ENCODE measurements at regions not wholly inside any gene's neighbourhood (a gene's known extent, or its start where the extent isn't known, plus 50 kb on each side); places are given as distances from the start of the nearest gene placed in this dataset.

DNA sequence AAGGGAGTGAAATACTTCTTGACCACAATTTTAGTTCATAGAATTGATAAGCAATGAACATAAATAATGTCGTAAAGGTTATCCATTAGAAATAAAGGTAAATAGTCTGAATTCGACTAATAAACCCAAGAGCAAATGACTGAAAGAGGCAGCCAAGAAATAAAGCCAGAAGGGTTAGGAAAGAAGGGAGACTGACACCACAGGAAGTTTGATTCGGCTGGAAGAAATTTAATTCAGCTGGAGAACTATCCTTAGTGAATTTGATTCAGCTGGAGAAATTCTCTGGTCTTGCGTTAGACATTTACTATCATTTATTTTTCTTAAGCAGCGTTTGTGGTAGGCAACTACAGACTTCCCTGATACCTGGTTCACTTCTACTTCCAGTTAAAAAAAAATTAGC is 429.6 kb downstream of the PID1 start:
- H3K4me3 ChIP-seq (ENCODE audit: low read depth, low read length), result no peak overlapping the region
- DNase-seq (ENCODE audit: low read depth), result no peak
- TF ChIP-seq, protein P1, sequence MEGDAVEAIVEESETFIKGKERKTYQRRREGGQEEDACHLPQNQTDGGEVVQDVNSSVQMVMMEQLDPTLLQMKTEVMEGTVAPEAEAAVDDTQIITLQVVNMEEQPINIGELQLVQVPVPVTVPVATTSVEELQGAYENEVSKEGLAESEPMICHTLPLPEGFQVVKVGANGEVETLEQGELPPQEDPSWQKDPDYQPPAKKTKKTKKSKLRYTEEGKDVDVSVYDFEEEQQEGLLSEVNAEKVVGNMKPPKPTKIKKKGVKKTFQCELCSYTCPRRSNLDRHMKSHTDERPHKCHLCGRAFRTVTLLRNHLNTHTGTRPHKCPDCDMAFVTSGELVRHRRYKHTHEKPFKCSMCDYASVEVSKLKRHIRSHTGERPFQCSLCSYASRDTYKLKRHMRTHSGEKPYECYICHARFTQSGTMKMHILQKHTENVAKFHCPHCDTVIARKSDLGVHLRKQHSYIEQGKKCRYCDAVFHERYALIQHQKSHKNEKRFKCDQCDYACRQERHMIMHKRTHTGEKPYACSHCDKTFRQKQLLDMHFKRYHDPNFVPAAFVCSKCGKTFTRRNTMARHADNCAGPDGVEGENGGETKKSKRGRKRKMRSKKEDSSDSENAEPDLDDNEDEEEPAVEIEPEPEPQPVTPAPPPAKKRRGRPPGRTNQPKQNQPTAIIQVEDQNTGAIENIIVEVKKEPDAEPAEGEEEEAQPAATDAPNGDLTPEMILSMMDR (IDR thresholded peaks at IDR 0.05; ENCODE audit: insufficient read depth, low read length, poor library complexity, severe bottlenecking), result no peak
- no peaks in the 10 kb centered on the region for H3K27me3 ChIP-seq (ENCODE audit: control insufficient read depth, insufficient read depth, low read length)
- no peaks in the 10 kb centered on the region for H3K36me3 ChIP-seq (ENCODE audit: control insufficient read depth, insufficient read depth, low read length)

DNA sequence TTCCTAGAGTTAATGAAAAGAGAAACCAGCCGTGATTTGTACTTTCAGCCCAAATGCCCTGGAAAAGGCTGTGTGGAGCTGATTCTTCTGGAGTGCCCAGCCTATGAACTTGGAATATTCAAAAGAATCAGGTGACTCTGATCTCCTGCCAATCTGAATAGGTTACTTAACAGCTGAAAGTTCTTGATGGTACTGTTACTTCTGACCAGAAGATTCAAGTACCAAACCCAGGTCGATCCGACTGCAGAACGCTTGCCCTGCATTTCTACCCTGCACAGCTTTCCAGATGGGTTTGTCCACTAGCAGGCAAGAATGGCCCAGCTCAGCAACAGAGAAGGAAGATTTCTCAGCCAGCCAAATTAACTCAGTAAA is 430.4 kb downstream of the PID1 start:
- no peaks in the 10 kb centered on the region for H3K36me3 ChIP-seq (ENCODE audit: control insufficient read depth, insufficient read depth, low read length)
- TF ChIP-seq, protein P1 (IDR thresholded peaks at IDR 0.05; ENCODE audit: insufficient read depth, low read length, poor library complexity, severe bottlenecking), result no peak
- no peaks in the 10 kb centered on the region for H3K27me3 ChIP-seq (ENCODE audit: control insufficient read depth, insufficient read depth, low read length)
- DNase-seq (ENCODE audit: low read depth), result no peak
- no peak overlapping the region for H3K4me3 ChIP-seq (ENCODE audit: low read depth, low read length)

DNA sequence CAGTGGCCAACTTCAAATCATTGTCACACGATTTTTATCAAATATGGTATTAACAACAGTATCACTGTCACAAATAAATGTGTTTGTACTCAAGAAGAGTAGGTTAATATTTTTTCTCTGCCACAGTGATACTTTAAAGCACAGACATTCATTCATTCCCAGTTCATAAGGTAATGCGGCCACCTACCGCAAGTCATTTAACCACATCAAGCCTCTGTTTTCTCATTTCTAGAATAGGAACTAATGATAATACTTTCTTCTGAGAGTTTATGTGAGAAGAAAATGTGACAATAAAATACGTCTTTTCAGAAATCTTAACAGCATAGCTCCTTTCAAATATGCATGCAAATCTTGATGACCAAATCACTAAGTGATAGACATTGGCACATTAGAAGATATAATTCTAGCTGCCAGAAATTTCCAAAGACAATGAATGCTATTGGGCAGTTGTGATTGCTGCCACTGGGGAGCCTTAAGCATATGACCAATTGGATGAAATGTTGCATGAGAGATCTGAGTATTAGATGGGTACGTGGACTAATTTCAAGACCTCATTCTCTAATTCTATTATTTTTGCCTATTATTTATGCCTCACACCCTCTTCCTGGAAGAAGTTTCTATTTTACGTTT is 430.9 kb downstream of the PID1 start:
- H3K27me3 ChIP-seq (ENCODE audit: control insufficient read depth, insufficient read depth, low read length), result no peaks in the 10 kb centered on the region
- TF ChIP-seq, protein P1 (IDR thresholded peaks at IDR 0.05; ENCODE audit: insufficient read depth, low read length, poor library complexity, severe bottlenecking), result no peak

DNA sequence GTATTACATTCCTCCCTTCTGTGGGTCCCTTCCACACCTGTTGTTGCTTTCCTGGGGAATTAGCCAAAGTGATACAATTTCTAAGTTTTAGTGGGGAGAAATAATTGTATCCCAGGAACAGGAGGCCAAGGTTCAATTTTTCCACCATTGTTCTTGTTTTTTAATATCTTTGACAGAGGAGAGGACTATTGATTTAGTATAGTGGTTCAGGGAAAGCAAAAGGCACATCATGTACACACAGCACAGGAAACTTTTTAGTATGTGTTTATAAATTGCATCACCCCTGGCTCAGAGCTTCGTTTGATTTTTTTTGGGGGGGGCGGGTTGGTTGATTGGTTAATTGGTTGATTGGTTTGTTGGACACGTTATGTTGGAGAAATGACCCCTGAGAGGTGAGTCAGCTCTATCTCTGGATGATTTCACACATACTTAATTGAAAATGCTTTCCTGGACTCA is 431.6 kb downstream of the PID1 start:
- H3K4me3 ChIP-seq (ENCODE audit: low read depth, low read length), result no peak overlapping the region
- TF ChIP-seq, protein P1 (IDR thresholded peaks at IDR 0.05; ENCODE audit: insufficient read depth, low read length, poor library complexity, severe bottlenecking), result no peak
- no peaks in the 10 kb centered on the region for H3K36me3 ChIP-seq (ENCODE audit: control insufficient read depth, insufficient read depth, low read length)
- no peak for DNase-seq (ENCODE audit: low read depth)
- H3K27me3 ChIP-seq (ENCODE audit: control insufficient read depth, insufficient read depth, low read length), result no peaks in the 10 kb centered on the region

More for the DNA sequence above, 430.9 kb downstream of the PID1 start:
- H3K4me3 ChIP-seq (ENCODE audit: low read depth, low read length), result no peak overlapping the region
- no peak for DNase-seq (ENCODE audit: low read depth)
- no peaks in the 10 kb centered on the region for H3K36me3 ChIP-seq (ENCODE audit: control insufficient read depth, insufficient read depth, low read length)

DNA sequence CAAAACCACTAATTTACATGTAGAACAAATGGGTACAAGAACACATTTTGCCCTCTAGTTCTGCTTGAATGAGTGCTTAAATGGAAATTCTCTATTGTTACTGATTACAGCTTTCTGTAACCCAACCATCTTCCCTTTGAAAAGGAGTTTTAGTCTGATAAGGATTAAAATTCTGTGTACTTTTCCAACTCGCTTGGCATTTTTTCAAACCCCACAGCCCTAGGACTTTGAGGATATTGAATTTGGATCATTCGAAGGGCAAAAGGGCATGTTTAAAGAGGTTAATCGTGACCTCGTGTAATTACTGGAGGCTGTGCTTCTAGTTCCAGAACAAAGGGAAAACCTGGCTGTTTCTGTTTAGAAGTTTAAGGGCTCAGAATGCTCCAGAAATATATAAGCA is 432.3 kb downstream of the PID1 start:
- TF ChIP-seq, protein P1 (IDR thresholded peaks at IDR 0.05; ENCODE audit: insufficient read depth, low read length, poor library complexity, severe bottlenecking), result no peak
- DNase-seq (ENCODE audit: low read depth), result no peak
- no peaks in the 10 kb centered on the region for H3K36me3 ChIP-seq (ENCODE audit: control insufficient read depth, insufficient read depth, low read length)
- H3K27me3 ChIP-seq (ENCODE audit: control insufficient read depth, insufficient read depth, low read length), result no peaks in the 10 kb centered on the region
- no peak overlapping the region for H3K4me3 ChIP-seq (ENCODE audit: low read depth, low read length)

DNA sequence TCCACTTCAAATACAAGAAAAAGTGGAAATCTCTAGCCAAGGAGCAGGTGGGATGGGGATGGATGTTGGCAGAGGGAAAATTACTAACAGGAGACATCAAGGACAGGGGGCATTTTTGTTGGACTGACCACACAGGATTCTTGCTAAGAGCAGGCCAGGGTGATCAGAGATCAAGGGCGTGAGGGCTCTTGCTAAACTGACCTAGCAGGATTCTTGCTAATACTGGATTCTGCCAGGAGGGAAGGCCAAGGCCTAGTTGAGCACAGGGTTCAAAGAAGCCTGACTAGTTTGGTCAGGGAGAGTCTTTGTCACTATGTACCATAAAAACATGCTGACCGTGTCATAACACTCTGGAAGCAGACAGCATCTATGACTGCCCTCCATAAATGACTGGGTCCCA is 442.7 kb downstream of the PID1 start:
- no peak overlapping the region for H3K4me3 ChIP-seq (ENCODE audit: low read depth, low read length)
- TF ChIP-seq, protein P1 (IDR thresholded peaks at IDR 0.05; ENCODE audit: insufficient read depth, low read length, poor library complexity, severe bottlenecking), result no peak
- H3K27me3 ChIP-seq (ENCODE audit: control insufficient read depth, insufficient read depth, low read length), result no peaks in the 10 kb centered on the region
- no peak for DNase-seq (ENCODE audit: low read depth)
- H3K36me3 ChIP-seq (ENCODE audit: control insufficient read depth, insufficient read depth, low read length), result no peaks in the 10 kb centered on the region
